ENCODE measurements at regions not wholly inside any gene's neighbourhood (a gene's known extent, or its start where the extent isn't known, plus 50 kb on each side); places are given as distances from the start of the nearest gene placed in this dataset.

DNA sequence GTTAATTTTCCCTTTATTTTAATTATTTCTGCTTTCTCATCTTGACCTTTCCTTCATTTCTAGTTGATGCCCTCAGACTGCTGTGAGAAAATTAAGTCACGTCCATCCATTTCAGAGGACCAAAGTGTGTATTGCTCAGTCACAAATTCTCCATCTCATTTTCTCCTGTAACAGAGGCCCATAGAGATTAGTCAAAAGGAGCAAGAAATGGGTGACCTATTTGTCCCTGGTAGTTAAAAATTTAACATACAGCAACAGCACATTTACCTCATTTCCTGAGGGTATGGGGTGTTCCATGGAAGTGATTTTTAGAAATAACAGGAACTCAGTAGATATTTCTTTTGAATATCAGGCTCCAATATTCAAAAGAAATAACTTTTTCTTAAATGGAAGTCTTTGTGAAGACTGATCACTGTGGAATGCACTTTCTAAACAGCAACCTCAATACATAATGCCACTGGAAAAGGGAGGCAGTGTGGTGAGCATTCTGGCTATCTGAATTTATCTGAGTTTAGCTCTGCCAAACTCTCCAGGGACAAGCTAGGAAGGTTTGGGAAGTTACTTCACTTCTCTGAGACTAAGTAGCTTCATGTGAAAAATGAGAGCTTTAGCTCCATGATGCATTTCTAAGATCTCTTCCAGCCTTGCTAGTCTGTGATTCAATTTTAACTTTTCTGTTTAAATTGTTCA is 808.2 kb downstream of the SQOR start:
- DNase-seq = no peak

DNA sequence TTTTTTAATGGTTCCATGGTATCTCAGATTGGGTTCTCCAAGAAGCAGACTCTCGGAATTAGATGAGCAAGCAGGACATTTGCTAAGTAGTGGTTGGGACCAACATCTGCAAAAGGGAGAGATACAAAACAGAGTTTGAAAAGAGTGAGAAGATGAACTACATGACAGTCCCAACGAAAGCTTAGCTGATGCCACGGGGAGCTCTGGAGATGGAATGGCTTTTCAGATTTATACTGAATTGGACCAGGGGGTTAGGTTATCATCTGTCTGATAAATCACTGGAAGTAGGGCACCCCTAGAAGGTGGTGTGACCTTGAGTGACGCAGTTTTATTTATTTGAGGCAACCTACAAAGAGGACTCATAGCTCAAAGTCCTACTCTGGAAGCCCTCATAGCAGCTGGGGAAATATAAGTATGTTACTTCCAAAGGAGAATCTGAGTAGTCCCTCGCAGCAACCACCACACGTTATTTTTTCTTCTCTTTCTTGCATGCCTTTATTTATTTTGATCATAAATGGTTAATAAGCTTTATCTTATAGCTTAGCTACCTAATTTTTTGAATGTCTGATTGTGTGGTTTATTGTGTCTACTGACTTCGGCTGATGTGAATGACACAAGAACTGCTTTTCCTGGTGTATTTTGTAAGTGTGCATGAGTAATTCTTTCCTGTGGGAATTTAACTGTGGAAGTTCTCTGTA is 815.4 kb downstream of the SQOR start:
- no peak for DNase-seq

DNA sequence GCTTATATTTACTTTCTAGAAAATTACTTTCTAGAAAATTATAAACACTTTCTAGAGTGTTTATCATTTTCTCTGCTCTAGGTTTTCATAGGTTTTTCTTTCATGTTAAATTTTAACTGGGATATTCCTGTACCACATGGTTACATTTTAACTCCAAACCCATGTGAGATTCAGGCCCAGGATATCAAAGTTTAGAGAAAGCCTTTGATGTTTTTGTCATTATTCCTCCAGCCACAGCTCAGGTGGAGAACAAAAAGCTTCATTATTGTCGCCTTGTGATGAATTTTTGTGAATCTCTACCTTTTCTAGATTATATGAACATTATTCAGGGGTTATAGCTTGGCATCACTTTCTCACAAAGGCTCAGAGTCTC is 816.0 kb downstream of the SQOR start:
- DNase-seq = no peak

- DNase-seq = no peak
Observed at GRCh38 chr15:46452297-46452820, 817.5 kb downstream of the SQOR start.

GRCh38 chr15:46456456-46456855 is 821.6 kb downstream of the SQOR start:
- DNase-seq = peak; percentile 20

GRCh38 chr15:46460431-46461094 is 825.7 kb downstream of the SQOR start:
- peak; percentile 48 for DNase-seq

- DNase-seq = no peak
Observed at GRCh38 chr15:46461416-46461815, 826.6 kb downstream of the SQOR start.

- no peak for DNase-seq
Observed at GRCh38 chr15:46467041-46467440, 832.2 kb downstream of the SQOR start.

- DNase-seq = peak; percentile 9
Observed at GRCh38 chr15:46471096-46471495, 836.3 kb downstream of the SQOR start.

DNA sequence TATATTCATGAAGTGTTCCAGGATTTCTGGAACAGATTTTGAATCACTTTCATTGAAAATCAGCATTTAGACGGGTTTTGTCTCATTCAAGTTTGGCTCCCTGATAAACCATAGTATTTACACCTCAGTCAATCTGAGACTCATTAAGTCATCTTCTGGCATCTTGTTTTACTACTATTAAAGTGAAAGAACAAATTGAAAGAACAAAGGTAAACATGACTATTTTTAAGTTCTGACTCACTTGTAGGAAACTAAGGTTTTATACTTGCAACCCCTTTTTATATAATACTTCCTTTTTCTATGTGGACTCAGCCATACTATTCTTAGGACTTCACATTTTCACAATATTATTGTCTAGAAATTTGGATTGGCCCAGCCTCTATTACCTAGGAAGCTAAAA is 854.4 kb downstream of the SQOR start:
- no peak for DNase-seq

GRCh38 chr15:46496491-46497115 is 861.8 kb downstream of the SQOR start:
- DNase-seq = peak; percentile 96

DNA sequence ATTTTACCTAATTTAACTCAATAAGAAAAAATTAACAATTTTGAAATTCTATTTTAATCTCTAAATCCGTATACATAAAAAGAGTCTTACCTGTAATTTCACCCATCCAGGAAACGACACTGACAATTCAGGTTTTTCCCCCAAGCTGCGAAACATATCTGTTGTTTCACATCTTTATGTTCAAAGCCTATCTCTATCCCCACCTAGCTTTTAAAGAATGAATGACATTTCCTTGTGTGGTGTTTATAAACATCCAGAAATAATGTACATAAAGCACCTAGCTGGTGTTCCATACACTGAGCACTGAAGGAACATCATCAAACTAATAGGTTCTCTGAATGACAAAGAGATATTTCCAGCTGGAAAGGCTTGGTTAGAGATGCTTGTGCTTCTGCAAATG is 867.8 kb downstream of the SQOR start:
- DNase-seq = no peak

DNA sequence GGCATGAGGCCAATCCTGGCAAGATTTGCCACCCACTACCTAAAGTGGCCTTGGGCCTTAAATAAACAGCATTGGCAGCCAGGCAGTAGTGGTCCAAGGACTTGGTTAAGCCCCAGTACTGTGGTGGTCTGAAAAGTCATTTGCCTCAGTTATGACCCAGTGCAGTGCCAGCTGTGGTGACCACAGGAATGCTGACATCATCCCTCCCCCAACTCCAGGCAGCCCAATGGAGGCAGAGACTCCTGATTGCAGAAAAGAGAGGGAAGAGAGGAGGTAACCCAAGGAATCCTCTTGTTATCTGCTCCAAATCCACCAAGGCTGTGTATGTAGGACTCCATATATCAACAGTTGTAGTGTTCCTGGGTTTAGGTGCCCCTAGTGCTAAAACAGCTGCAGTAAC is 883.6 kb downstream of the SQOR start:
- DNase-seq = no peak

DNA sequence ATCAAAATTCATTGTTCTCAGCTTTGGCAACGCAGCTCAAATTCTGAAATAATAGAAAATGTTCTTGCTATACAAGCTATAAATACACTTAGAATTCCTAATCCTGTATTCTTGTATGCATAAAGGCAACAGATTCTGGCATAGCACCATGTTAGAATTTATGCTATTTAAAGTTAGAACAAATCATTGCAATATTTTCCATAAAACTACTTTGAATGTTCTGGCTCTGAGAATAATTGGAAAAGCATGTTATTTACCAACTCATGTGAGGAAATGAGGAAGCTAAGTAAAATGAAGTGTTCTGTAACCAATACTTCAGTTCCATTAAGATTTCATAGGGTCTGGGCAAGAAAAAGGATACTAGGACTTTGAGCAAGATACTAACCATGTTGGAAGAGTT is 888.9 kb downstream of the SQOR start:
- DNase-seq = no peak

DNA sequence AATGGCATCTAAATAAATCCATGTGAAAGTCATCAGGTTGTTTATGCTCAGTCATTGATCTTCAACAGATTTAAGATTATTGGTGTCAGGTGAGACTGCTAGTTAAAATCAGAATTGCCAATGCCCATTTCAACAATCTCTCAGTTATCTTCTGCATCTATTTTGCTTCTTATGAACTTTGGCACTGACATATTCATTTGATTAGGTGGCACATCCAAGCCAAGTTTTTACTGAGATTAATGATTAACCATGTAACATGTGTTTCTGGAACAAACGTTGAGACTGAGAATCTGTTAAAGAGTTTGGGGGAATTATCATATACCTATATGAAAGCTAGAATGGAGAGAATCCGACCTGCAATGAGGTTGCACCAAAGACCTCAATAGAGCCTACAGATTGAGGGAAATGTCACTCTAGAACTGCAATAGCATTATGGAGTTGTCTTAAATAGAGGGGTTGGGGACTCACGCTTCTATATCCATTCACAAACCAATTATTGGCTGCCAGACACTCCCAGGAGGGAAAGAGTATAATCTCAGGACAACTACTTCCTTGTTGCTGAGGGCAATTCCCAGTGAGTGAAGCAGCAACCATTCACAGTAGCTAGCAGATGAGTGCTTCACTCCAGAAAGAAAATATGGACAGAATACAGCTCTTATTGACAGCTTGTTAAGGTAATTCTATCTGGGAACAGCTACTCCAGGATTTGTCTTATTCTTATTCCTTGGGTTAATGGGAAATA is 891.3 kb downstream of the SQOR start:
- peak; percentile 10 for DNase-seq

- no peak for DNase-seq
Observed at GRCh38 chr15:46526726-46527110, 891.9 kb downstream of the SQOR start.

DNA sequence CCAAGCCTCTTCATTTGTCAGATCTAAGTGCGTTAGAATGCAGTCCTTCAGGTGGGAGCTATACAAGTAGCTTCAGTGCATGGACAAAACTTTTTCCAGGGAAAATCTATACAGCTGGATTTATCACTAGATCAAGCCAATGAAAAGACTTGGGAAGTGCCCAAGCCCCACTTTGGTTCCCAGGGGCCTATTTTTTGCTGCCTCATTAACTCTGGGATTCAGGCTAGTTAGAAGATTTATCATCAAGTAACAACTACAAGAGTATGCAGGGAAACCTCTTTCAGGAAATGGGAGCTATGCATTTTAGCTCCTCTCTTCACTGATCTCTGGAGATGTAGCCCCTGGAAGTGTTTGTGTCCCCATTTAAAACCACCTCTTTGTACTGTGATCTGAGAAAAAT is 908.8 kb downstream of the SQOR start:
- no peak for DNase-seq

DNA sequence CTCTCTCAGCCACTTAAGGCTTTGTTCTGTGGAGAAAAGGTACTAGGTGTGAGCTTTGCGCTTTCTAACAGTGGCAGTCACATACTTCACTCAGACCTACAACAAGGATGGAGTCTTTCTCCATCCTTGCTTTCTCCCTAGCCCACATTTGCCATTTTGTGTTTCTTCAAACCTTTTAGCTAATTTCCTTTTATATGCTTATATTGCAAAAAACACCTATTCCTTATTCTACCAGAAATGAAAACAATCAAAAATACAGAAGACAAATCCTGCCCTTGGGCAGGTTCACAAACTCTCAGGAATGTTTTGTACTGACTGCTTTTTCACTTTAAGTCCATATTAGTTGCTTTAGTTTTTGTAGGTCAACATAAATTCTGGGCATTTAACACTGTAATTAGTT is 914.2 kb downstream of the SQOR start:
- no peak for DNase-seq

- DNase-seq = no peak
Observed at GRCh38 chr15:46552316-46552715, 917.5 kb downstream of the SQOR start.

- no peak for DNase-seq
Observed at GRCh38 chr15:46555547-46555946, 920.7 kb downstream of the SQOR start.

- DNase-seq = peak; percentile 5
Observed at GRCh38 chr15:46556010-46556409, 921.2 kb downstream of the SQOR start.

- no peak for DNase-seq
Observed at GRCh38 chr15:46556559-46557379, 921.9 kb downstream of the SQOR start.
